GM12864 (cell line): ENCODE measurements at regions not wholly inside any gene's neighbourhood (a gene's known extent, or its start where the extent isn't known, plus 50 kb on each side); places are given as distances from the start of the nearest gene placed in this dataset.
"Not testable (repeated sequence)": the region's sequence is repeated elsewhere in the genome, so short reads cannot be mapped to it uniquely, and the experiment has no call there.

Experiments
- DNase-seq: peaks from one replicate; pipeline ENCODE4 v3.0.0-alpha.2; 2011; ENCODE audit warnings: low read depth
- H3K4me3 ChIP-seq: 2 replicates; pipeline ENCODE4 v1.5.1; 2011; ENCODE audit warnings: mild to moderate bottlenecking, low read depth, low read length, control low read depth
- TF ChIP-seq, protein P1 (sequence below): IDR thresholded peaks from 2 replicates; pipeline ENCODE4 v1.5.1; 2011; ENCODE audit warnings: low read depth, mild to moderate bottlenecking, moderate library complexity, low read length, control low read depth, inconsistent platforms; ENCODE audit errors: missing control alignments

DNA sequence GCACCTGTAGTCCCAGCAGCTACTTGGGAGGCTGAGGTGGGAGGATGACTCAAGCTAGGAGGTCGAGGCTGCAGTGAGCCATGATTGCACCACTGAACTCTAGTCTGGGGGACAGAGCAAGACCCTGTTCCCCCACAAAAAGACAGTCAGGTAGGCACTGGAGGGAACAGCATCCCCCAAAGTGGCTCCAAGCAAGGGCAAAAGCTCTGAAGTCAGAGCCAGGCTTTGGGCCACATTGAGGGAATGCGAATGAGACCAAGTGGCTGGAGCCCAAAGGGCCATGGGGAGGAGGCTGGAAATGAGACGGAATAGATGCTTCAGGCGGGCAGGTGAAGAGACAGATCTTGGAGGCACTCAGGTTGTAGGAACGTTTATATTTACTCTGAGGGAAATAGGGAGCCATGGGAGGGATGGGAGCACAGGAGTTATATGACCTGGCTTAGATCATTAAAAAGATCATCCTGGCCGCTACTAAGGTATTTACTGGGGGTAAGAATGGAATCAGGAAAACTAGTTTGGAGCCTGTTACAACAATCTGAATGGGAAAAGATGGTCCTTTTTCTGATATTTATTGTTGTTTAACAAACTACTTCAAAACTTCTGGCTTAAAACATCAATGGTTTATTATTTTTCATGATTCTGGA, 229.6 kb upstream of the ZNF217 start:
- H3K4me3 ChIP-seq, result no peak overlapping the region
- TF ChIP-seq, protein P1, sequence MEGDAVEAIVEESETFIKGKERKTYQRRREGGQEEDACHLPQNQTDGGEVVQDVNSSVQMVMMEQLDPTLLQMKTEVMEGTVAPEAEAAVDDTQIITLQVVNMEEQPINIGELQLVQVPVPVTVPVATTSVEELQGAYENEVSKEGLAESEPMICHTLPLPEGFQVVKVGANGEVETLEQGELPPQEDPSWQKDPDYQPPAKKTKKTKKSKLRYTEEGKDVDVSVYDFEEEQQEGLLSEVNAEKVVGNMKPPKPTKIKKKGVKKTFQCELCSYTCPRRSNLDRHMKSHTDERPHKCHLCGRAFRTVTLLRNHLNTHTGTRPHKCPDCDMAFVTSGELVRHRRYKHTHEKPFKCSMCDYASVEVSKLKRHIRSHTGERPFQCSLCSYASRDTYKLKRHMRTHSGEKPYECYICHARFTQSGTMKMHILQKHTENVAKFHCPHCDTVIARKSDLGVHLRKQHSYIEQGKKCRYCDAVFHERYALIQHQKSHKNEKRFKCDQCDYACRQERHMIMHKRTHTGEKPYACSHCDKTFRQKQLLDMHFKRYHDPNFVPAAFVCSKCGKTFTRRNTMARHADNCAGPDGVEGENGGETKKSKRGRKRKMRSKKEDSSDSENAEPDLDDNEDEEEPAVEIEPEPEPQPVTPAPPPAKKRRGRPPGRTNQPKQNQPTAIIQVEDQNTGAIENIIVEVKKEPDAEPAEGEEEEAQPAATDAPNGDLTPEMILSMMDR, result no peak
- no peak for DNase-seq

DNA sequence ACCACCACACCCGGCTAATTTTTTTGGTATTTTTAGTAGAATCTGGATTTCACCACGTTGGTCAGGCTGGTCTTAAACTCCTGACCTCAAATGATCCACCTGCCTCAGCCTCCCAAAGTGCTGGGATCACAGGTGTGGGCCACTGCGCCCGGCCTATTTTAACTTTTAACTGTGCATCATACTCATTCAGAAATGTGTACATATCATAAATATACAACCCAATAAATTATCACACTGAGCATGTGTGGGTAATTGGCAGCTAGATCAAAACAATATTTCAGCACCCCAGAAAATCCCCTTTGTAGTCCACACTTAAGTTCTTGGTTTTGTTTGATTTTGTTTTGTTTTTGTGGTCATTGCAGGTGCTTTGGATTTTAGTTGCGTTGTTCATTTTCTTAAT, 228.9 kb upstream of the ZNF217 start:
- no peak overlapping the region for H3K4me3 ChIP-seq
- no peak for DNase-seq
- TF ChIP-seq, protein P1, result no peak

DNA sequence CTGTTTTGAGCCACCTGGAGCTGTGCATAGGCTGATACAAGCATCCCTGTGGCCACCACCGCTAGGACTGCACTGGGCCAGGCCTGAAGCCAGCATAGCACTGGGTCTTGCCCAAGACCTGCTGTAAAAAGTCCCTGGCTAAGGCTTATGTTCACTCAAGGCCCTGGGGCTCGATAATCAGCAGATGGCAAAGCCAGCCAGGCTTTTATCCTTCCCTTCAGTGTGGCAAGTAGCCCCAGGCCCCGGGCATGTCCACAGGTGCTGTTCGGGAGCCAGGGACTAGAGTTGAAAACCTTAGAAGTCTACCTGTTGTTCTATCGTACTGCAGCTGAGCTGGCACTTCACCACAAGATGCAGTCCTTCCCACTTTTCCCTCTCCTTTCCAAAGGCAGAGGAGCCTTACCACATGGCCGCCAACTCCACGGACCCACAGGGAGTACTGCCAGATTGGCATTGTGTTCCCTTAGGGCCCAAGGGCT, 226.4 kb upstream of the ZNF217 start:
- H3K4me3 ChIP-seq, result no peak overlapping the region
- TF ChIP-seq, protein P1, result no peak
- DNase-seq, result no peak

DNA sequence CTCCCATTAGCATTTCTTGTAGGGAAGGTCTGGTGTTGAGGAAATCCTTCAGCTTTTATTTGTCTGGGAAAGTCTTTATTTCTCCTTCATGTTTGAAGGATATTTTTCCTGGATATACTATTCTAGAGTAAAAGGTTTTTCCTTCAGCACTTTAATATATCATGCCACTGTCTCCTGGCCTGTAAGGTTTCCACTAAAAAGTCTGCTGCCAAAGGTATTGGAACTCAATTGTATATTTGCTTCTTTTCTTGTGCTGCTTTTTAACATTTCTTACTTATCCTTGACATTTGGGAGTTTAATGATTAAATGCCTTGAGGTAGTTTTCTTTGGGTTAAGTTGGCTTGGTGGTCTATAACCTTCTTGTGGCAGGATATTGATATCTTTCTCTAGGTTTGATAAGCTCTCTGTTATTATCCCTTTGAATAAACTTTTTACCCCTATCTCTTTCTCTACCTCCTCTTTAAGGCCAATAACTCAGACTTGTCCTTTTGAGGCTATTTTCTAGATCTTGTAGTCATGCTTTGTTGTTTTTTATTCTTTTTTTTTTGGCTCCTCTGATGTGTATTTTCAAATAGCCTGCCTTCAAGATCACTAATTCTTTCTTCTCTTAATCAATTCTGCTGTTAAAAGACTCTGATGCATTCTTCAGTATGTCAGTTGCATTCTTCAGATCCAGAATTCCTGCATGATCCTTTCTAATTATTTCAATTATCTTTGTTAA, 225.0 kb upstream of the ZNF217 start:
- H3K4me3 ChIP-seq, result no peak overlapping the region
- TF ChIP-seq, protein P1, result no peak
- no peak for DNase-seq

DNA sequence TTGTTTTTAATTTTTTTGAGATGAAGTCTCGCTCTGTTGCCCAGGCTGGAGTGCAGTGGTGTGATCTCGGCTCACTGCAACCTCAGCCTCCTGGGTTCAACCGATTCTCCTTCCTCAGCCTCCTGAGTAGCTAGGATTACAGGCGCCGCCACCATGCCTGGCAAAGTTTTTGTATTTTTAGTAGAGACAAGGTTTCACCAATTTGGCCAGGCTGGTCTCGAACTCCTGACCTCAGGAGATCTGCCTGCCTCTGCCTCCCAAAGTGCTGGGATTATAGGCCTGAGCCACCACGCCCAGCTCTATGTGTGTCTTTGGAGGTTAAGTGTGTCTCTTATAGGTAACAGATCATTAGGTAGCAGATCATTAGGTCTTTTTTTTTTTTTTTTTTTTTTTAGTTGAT, 223.9 kb upstream of the ZNF217 start:
- not testable (repeated sequence) for H3K4me3 ChIP-seq, DNase-seq

DNA sequence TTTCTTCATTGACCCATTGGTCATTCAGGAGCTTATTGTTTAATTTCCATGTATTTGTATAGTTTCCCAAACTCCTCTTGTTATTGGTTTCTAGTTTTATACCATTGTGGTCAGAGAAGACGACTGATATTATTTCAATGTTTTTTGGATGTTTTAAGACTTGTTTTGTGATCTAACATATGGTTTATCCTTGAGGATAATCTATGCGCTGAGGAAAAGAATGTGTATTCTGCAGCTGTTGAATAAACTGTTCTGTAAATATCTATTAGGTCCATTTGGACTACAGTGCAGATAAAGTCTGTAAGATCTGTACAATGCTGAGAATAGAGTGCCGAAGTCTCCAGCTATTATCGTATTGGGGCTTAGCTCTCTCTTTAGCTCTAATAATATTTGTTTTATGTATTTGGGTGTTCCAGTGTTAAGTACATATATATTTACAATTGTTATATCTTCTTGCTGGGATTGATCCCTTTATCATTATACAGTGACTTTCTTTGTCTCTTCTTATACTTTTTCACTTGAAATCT, 223.3 kb upstream of the ZNF217 start:
- H3K4me3 ChIP-seq, result no peak overlapping the region
- TF ChIP-seq, protein P1, result no peak
- no peak for DNase-seq

DNA sequence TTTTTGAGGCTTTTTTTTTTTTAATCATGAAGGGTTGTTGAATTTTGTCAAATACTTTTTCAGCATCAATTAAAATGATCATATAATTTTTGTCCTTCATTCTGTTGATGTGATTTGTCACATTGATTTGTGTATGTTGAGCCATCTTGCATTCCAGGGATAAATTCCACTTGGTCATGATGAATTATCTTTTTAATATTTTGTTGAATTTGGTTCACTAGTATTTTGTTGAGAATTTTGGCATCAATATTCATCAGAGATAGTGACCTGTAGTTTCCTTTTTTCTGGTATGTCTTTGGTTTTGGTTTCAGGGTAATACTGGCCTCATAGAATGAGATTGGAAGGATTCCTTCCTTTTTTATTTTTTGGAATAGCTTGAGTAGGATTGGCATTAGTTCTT, 221.9 kb upstream of the ZNF217 start:
- DNase-seq, result no peak
- TF ChIP-seq, protein P1, result no peak
- no peak overlapping the region for H3K4me3 ChIP-seq
